ELF-1 (cell line): ENCODE measurements at regions not wholly inside any gene's neighbourhood (a gene's known extent, or its start where the extent isn't known, plus 50 kb on each side); places are given as distances from the start of the nearest gene placed in this dataset.
"Not testable (repeated sequence)": the region's sequence is repeated elsewhere in the genome, so short reads cannot be mapped to it uniquely, and the experiment has no call there.

Experiments
- DNase-seq: peaks from one replicate; pipeline ENCODE4 v3.0.0-alpha.2; 2016; ENCODE audit warnings: low read depth, low spot score

- no peak for DNase-seq
Observed at GRCh38 chr3:3686907-3687648, 112.2 kb upstream of the LRRN1 start.

- no peak for DNase-seq
Observed at GRCh38 chr3:3685721-3686120, 113.5 kb upstream of the LRRN1 start.

- no peak for DNase-seq
Observed at GRCh38 chr3:3683261-3683660, 116.0 kb upstream of the LRRN1 start.

GRCh38 chr3:3675801-3676200, 123.4 kb upstream of the LRRN1 start:
- DNase-seq, result no peak

GRCh38 chr3:3675186-3675585, 124.0 kb upstream of the LRRN1 start:
- DNase-seq, result no peak

- no peak for DNase-seq
Observed at GRCh38 chr3:3666664-3667063, 132.6 kb upstream of the LRRN1 start.

- no peak for DNase-seq
Observed at GRCh38 chr3:3665961-3666640, 133.1 kb upstream of the LRRN1 start.

GRCh38 chr3:3665546-3665945, 133.7 kb upstream of the LRRN1 start:
- peak; percentile 18 for DNase-seq

GRCh38 chr3:3664935-3665334, 134.3 kb upstream of the LRRN1 start:
- DNase-seq, result no peak

GRCh38 chr3:3662610-3663009, 136.6 kb upstream of the LRRN1 start:
- no peak for DNase-seq

- no peak for DNase-seq
Observed at GRCh38 chr3:3654916-3655315, 144.3 kb upstream of the LRRN1 start.

GRCh38 chr3:3648988-3649679, 150.1 kb upstream of the LRRN1 start:
- no peak for DNase-seq

GRCh38 chr3:3646934-3647333, 152.3 kb upstream of the LRRN1 start:
- DNase-seq, result no peak

GRCh38 chr3:3646103-3646844, 153.0 kb upstream of the LRRN1 start:
- DNase-seq, result not testable (repeated sequence)

- no peak for DNase-seq
Observed at GRCh38 chr3:3641877-3642455, 157.3 kb upstream of the LRRN1 start.

GRCh38 chr3:3639078-3639477, 160.2 kb upstream of the LRRN1 start:
- DNase-seq, result no peak

GRCh38 chr3:3636815-3637214, 162.4 kb upstream of the LRRN1 start:
- peak; percentile 84 for DNase-seq

- DNase-seq, result no peak
Observed at GRCh38 chr3:3635109-3635508, 164.1 kb upstream of the LRRN1 start.

GRCh38 chr3:3634326-3634725, 164.9 kb upstream of the LRRN1 start:
- no peak for DNase-seq

GRCh38 chr3:3633761-3634160, 165.5 kb upstream of the LRRN1 start:
- peak; percentile 23 for DNase-seq

- no peak for DNase-seq
Observed at GRCh38 chr3:3632449-3632848, 166.8 kb upstream of the LRRN1 start.

GRCh38 chr3:3631114-3631513, 168.1 kb upstream of the LRRN1 start:
- no peak for DNase-seq
